ENCODE measurements at regions not wholly inside any gene's neighbourhood (a gene's known extent, or its start where the extent isn't known, plus 50 kb on each side); places are given as distances from the start of the nearest gene placed in this dataset.

GRCh38 chr3:163129287-163129686 is 1632.7 kb downstream of the OTOL1 start:
- Histone ChIP-seq H3K4me3 (ENCODE audit: insufficient read depth, low read depth, low read length) (no peak overlapping the region), H3K36me3 (replicated peaks; ENCODE audit: control insufficient read depth, insufficient read depth, low read length) (no peaks in the 10 kb centered on the region; the same call in 1 of the 2 replicates), H3K27me3 (ENCODE audit: control insufficient read depth, insufficient read depth, low read length) (no peaks in the 10 kb centered on the region)
- DNase-seq: no peak

- no peaks in the 10 kb centered on the region for H3K27me3 ChIP-seq (ENCODE audit: control insufficient read depth, insufficient read depth, low read length)
- no peaks in the 10 kb centered on the region; the same call in 1 of the 2 replicates for H3K36me3 ChIP-seq (replicated peaks; ENCODE audit: control insufficient read depth, insufficient read depth, low read length)
- H3K4me3 ChIP-seq (ENCODE audit: insufficient read depth, low read depth, low read length): no peak overlapping the region
- no peak for DNase-seq
Measured at GRCh38 chr3:163126115-163126514, 1629.5 kb downstream of the OTOL1 start.
